ENCODE measurements at regions not wholly inside any gene's neighbourhood (a gene's known extent, or its start where the extent isn't known, plus 50 kb on each side); places are given as distances from the start of the nearest gene placed in this dataset.

GRCh38 chr4:42787079-42787463 is 105.4 kb upstream of the GRXCR1 start:
- TF ChIP-seq, protein P1, sequence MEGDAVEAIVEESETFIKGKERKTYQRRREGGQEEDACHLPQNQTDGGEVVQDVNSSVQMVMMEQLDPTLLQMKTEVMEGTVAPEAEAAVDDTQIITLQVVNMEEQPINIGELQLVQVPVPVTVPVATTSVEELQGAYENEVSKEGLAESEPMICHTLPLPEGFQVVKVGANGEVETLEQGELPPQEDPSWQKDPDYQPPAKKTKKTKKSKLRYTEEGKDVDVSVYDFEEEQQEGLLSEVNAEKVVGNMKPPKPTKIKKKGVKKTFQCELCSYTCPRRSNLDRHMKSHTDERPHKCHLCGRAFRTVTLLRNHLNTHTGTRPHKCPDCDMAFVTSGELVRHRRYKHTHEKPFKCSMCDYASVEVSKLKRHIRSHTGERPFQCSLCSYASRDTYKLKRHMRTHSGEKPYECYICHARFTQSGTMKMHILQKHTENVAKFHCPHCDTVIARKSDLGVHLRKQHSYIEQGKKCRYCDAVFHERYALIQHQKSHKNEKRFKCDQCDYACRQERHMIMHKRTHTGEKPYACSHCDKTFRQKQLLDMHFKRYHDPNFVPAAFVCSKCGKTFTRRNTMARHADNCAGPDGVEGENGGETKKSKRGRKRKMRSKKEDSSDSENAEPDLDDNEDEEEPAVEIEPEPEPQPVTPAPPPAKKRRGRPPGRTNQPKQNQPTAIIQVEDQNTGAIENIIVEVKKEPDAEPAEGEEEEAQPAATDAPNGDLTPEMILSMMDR (IDR thresholded peaks at IDR 0.05; ENCODE audit: poor library complexity, severe bottlenecking) = no peak
- no peak for TF ChIP-seq EZH2 (IDR thresholded peaks at IDR 0.05; ENCODE audit: borderline replicate concordance, insufficient read depth, low read length, poor library complexity, severe bottlenecking)
- TF ChIP-seq, protein P2, sequence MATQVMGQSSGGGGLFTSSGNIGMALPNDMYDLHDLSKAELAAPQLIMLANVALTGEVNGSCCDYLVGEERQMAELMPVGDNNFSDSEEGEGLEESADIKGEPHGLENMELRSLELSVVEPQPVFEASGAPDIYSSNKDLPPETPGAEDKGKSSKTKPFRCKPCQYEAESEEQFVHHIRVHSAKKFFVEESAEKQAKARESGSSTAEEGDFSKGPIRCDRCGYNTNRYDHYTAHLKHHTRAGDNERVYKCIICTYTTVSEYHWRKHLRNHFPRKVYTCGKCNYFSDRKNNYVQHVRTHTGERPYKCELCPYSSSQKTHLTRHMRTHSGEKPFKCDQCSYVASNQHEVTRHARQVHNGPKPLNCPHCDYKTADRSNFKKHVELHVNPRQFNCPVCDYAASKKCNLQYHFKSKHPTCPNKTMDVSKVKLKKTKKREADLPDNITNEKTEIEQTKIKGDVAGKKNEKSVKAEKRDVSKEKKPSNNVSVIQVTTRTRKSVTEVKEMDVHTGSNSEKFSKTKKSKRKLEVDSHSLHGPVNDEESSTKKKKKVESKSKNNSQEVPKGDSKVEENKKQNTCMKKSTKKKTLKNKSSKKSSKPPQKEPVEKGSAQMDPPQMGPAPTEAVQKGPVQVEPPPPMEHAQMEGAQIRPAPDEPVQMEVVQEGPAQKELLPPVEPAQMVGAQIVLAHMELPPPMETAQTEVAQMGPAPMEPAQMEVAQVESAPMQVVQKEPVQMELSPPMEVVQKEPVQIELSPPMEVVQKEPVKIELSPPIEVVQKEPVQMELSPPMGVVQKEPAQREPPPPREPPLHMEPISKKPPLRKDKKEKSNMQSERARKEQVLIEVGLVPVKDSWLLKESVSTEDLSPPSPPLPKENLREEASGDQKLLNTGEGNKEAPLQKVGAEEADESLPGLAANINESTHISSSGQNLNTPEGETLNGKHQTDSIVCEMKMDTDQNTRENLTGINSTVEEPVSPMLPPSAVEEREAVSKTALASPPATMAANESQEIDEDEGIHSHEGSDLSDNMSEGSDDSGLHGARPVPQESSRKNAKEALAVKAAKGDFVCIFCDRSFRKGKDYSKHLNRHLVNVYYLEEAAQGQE (IDR thresholded peaks at IDR 0.05; ENCODE audit: borderline replicate concordance) = no peak
- TF ChIP-seq POLR2AphosphoS5 (IDR thresholded peaks at IDR 0.05) = no peak
- TF ChIP-seq TAF1 (IDR thresholded peaks at IDR 0.05; ENCODE audit: low read depth) = no peak
- TF ChIP-seq RAD21 (conservative IDR thresholded peaks at IDR 0.05) = no peak
